Stimulated activated CD4-positive, alpha-beta T cell treated with anti-CD3 and anti-CD28 coated beads, TNF-alpha, amount 100 ng/mL, for 48 hours (primary cell): ENCODE measurements at regions not wholly inside any gene's neighbourhood (a gene's known extent, or its start where the extent isn't known, plus 50 kb on each side); places are given as distances from the start of the nearest gene placed in this dataset.
"Not testable (repeated sequence)": the region's sequence is repeated elsewhere in the genome, so short reads cannot be mapped to it uniquely, and the experiment has no call there.

Source experiments
- DNase-seq, 3 donors: peaks; one replicate each; pipeline ENCODE4 v3.0.0-alpha.2; 2020; ENCODE audit warnings: low read depth in 3 of 3

DNA sequence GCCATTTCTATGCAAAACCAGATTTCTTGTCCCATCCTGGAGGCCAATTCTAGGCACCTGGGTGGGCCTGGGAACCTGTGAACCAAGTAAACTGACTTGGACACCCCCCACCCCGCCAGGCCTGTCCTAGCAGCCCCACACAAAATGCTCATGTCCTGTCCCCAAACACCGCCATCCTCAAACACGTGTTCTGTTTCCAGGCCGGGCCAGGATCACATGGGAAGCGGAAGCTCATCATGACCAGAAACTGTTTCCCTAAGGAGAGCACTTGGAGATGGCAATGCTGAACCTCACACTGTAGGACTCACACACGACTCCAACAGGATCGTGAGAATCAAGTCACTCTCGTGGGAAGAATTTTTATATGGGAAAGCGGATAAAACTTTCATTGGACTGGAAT, 78.7 kb upstream of the DRD5 start:
- DNase-seq = not testable (repeated sequence)

DNA sequence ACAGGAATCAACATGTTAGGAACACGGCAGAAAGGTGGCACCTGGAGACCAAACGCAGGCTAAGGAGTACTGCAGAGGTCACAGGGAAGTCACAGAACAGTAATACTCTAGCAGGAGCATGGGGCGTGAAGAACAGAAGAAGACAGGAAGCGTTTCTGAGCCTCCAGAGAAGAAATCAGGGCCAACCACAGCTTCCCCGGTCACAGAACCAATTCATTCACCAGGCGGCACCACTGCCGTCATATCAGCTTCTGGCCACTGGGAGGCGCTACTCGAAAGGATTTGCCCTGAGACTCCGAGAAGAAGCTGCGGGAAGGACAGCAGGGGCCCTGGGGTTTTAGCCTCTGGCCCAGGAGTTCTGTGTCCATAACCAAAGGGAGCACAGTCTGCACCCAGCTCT, 78.0 kb upstream of the DRD5 start:
- peak; percentile 50 to 52 (median 51) for DNase-seq

DNA sequence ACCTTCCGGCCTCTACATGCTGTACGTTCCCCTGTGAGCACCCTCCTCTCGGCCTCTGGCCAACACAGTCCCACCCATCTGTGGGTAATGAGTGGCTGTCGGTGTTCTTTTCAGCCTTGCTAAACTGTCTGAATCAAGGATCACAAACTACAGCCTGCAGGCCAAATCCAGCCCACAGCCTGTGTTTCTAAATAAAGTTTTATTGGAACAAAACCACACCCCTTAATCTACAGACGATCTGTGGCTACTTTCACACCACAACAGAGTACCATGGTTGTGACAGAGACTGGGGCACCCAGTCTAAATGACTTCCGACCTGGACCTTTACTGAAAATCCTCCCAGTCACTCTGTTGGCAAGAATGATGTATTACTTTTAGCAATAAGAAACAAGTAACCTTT, 77.3 kb upstream of the DRD5 start:
- not testable (repeated sequence) for DNase-seq

DNA sequence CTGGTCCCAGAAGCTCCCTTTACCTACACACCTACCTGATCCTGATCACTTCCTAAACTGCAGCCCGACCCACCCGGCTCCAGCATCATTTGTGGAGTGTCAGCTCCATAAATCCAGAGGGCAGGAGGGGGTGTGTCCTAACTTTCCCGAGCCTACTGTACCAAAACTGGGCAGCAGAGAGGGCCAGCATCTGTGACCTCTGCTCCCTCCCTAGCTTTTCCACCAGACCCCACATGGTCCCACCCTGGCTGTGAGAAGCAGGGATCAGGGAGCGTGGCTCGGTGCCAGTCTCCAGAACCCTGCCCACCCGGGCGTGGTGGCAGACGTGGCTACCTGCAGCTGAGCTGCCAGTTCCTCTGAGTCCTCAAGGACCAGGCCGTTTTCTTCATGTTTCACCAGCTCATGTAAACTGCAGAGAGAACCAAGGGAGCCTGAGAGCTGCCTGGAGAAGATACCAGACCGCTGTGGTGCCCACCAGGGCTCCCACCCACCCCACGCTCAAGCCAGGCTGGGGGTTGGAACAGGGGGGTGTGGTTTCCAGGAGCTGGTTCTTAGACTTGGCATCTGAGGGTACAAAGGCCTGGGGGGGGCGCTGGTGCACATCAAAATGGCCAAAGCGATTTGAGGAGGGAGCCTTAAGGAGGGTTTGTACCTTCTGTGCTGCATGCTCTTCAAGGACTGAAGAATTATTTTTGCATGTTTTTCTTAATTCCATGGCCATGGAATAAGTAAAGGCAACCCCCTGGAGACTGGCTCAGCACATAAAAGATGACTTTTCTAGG, 76.7 kb upstream of the DRD5 start:
- DNase-seq = no peak

DNA sequence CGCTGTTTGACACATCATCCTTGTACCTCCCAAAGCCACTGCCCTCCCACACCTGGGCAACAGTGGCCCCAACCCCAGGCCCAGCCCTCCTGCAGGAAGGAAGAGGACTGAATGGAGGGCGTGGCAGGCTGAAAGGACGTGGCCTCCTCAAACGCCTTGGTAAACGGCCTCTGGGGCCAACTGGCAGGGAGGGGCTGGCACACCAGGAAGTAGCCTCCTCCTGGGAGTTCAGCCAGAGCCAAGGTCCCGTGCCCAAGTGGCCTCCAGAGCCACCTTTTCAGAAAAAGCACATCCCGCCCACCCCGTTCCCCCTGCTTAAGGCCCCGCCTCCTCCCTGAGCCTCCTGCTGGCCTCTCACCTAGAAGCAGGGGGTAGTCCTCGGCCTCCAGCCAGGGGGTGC, 74.2 kb upstream of the DRD5 start:
- not testable (repeated sequence) for DNase-seq

DNA sequence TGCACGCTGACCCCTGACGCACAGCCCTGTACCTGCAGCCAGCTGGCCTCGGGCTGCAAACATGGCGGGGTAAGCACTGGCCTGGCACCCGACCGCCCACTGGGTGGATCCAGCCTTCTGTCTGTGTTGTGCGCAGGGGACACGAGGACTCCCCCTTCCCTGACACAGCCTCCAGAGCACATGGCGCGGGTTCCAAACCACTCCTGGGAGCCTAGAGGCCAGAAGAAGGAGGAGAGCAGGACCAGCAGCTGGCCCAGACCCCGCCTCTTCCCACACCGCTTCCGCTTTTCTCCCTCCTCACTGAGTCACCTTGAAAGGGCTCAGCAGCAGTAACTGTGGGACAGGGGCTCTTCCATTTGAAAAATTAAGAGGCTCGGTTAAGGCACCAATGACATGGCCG, 73.5 kb upstream of the DRD5 start:
- not testable (repeated sequence) for DNase-seq

DNA sequence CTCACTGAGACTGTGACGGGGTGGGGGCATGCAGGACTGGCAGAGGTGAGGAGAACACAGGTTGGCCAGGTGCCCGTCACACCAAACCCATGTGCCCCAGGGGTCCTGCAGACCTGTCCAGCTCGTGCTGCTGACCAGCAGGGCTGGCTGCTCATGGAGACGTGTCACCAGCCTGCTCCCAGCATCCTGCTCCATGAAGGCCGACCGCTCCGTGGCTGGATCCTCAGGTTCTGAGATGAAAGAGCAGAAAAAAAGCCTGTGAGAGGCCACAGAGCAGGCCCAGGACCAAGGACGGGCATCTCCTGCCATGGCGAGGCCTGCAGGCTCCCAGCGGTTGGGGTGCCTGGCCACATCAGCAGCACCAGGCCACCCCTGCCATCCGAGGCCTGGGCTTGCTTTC, 71.7 kb upstream of the DRD5 start:
- DNase-seq = no peak

DNA sequence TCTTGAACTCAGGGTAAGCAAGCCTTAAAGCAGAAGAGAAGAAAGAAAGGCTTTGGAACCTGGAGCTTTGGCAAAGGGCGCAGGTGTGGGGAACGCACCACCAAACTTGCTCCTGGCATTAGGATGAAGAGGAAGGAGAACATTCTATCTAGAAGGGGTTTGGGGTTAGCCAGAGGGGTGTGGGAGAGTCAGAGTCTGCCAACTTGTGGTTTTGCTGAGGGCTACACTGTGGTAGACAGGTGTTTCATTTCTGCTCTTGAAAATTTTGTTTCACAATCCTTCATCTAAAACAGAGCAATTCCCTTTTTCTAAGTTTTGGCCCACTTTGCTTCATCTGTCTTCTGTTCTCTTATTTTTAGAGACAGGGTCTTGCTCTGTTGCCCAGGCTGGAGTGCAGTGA, 66.2 kb upstream of the DRD5 start:
- not testable (repeated sequence) for DNase-seq

DNA sequence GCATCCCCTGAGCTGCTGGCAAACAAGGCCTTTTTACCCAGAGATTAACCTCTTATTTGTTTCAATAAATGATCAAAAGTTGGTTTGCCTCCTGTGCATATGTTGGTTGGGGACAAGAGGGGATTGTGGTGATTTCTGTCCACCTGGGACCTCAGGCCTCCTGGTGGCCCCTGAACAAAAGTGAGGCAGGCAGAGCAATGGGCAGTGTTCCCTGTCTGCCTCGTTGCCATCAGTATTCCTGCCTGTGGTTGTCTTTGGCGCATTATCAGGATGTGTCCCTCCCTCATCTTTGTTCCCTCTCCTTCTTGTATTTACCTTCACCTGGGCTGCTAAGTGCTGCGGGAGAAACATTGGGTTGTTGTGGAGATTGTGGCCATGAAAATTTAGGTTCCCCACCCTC, 65.3 kb upstream of the DRD5 start:
- DNase-seq = no peak

DNA sequence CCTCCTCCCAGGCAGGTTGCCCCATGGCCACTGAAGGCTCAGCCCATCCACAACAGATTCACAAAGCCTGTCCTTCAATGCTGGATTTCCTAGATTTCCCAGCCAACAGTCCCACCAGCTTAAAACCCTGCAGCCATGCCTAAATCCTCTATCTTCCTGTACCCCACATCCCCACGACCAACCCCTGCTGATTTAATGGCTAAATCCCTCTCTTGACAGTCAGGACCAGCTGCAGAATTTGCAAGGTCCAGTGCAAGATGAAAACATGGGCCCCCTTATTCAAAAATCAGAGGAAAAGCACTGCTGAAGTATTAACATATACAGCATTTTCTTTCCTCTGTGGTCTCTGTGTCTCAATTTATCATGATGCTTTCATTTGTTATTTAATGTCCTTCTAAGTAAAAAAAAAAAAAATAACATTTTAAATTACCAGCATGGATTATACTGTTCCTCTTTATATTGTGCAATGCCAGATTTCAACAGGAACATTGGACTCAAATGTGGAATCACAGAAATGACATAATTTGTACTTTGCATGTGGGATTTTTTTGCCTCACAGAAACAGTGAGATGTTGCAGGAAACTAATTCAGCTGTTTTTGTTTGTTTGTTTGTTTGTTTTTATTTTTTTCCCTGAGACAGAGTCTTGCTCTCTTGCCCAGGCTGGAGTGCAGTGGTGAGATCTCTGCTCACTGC, 63.0 kb upstream of the DRD5 start:
- not testable (repeated sequence) for DNase-seq

DNA sequence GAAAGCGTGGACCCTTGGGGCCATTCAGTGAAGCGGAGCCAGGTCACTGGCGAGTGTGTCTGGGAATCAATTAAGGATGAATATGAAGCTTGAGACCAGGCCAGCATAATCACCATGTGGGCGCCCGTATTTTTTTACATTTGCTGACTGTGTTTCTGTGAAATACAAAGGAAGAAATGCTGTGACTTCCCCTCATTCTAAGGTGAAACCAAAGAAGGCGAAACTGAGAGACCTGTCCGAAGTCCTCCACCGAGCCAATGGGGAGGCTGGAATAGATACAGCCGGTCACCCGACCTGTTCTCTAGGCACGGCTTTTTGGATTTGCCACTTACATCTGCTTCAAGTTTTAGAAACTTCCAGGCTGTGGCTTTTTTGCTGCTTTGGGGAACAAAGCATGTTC, 59.3 kb upstream of the DRD5 start:
- DNase-seq = not testable (repeated sequence)
